ENCODE measurements at regions not wholly inside any gene's neighbourhood (a gene's known extent, or its start where the extent isn't known, plus 50 kb on each side); places are given as distances from the start of the nearest gene placed in this dataset.
"Not testable (repeated sequence)": the region's sequence is repeated elsewhere in the genome, so short reads cannot be mapped to it uniquely, and the experiment has no call there.

GRCh38 chr1:68723791-68724190 lies 226.9 kb upstream of the DEPDC1 start:
- H3K27me3 ChIP-seq (replicated peaks in 1 of 7), result no peaks in the 10 kb centered on the region
- 83 to 100% (median 100%) methylated on average over 1 of the region's 1 CpG for WGBS, 5 donors
- intact Hi-C loops (cut with DNase I; ENCODE audit: low total_unique reads), result no loop called here
- no peak overlapping the region for H3K4me3 ChIP-seq
- DNase-seq, result no peak
- no peak for TF ChIP-seq POLR2AphosphoS5 (IDR thresholded peaks at IDR 0.05)
- no peak for TF ChIP-seq CTCF (IDR thresholded peaks at IDR 0.05 in 8 of 11, conservative IDR thresholded peaks at IDR 0.05 in 3 of 11)
- TF ChIP-seq POLR2A (IDR thresholded peaks at IDR 0.05), result no peak
- no peaks in the 10 kb centered on the region for H3K4me1 ChIP-seq
- no peak overlapping the region for H3K27ac ChIP-seq
- H3K36me3 ChIP-seq, result no peaks in the 10 kb centered on the region
- peaks cover 0 to 7% (median 0%) of the 10 kb centered on the region in 8 donors for H3K9me3 ChIP-seq

DNA sequence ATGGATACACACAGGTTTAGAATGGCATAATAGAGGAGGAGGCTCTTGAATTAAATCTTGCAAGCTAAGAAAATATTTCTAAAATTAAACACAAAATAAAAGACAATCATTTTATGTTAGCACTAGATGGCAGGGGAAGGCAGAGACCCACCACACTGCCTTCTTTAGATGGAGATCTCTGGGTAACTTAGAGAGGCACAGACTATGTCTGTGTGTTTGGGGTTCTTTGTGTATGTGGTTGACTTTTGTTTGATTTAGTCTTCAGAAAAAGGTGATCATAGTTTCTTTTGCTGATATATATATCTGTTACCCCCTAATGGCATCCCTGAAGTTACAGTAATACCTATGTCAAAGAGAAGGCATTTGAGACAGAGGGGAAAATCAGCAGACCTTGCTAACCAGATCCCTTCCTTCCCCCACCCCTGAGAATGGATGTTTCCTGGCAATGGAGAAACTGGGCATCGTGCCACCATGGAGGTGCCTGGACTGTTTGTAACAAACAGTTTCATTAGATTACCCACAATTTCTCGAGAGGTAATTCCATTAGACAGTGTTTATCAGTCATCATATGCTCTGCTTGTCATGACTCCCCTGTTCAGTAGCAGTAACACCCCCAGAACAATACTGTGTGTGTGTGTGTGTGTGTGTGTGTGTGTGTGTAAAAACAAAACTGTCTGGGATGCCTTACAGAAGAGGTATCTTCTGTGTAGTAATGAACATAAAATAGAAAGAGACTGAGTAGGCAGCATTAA lies 228.3 kb upstream of the DEPDC1 start:
- Histone ChIP-seq H3K9me3 (no peaks in the 10 kb centered on the region), H3K36me3 (no peaks in the 10 kb centered on the region), H3K4me1 (no peaks in the 10 kb centered on the region), H3K4me3 (no peak overlapping the region), H3K27me3 (replicated peaks in 1 of 7) (no peaks in the 10 kb centered on the region), H3K27ac (no peak overlapping the region)
- DNase-seq, result no peak
- WGBS, 5 donors, result 10 to 43% (median 34%) methylated on average over 2 of the region's 2 CpGs
- TF ChIP-seq CTCF (IDR thresholded peaks at IDR 0.05 in 8 of 11, conservative IDR thresholded peaks at IDR 0.05 in 3 of 11) (no peak), POLR2A (IDR thresholded peaks at IDR 0.05) (no peak), POLR2AphosphoS5 (IDR thresholded peaks at IDR 0.05) (no peak)
- intact Hi-C loops (cut with DNase I; ENCODE audit: low total_unique reads), result no loop called here

DNA sequence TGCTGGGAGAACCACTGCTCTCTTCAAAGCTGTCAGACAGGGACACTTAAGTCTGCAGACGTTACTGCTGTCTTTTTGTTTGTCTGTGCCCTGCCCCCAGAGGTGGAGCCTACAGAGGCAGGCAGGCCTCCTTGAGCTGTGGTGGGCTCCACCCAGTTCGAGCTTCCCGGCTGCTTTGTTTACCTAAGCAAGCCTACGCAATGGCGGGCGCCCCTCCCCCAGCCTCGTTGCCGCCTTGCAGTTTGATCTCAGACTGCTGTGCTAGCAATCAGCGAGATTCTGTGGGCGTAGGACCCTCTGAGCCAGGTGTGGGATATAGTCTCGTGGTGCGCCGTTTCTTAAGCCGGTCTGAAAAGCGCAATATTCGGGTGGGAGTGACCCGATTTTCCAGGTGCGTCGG lies 242.6 kb upstream of the DEPDC1 start:
- H3K4me3 ChIP-seq; intact Hi-C loops (cut with DNase I; ENCODE audit: low total_unique reads); H3K27me3 ChIP-seq (replicated peaks in 1 of 7); H3K27ac ChIP-seq; DNase-seq; H3K4me1 ChIP-seq; H3K36me3 ChIP-seq: not testable (repeated sequence)
- WGBS, 5 donors, result 73 to 84% (median 78%) methylated on average over 7 to 15 of the region's 19 CpGs
- H3K9me3 ChIP-seq, result peaks cover 0 to 21% (median 10%) of the 10 kb centered on the region in 8 donors

DNA sequence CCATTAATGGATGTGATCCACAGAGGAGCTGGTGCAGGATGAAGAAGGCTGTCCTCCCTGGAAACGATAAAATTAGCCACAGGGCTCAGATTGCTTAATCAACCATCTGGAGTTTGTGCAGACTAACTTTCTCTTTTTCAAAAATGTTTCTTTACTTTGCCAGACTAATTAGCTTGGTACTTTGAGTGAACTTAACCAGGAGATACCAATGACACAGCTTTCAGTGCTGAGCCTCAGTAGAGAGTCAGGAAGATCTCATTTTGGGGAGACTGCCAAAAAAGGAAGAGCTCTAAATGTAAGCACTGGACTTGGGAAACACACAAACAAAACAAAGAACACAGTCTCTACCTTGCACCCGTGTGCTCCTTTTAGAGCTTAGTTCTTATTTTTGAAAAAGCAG lies 248.1 kb upstream of the DEPDC1 start:
- intact Hi-C loops (cut with DNase I; ENCODE audit: low total_unique reads), result no loop called here
- Histone ChIP-seq H3K4me1 (no peaks in the 10 kb centered on the region), H3K9me3 (peaks cover 0 to 26% (median 10%) of the 10 kb centered on the region in 8 donors), H3K27me3 (replicated peaks in 1 of 7) (no peaks in the 10 kb centered on the region), H3K4me3 (no peak overlapping the region), H3K36me3 (no peaks in the 10 kb centered on the region), H3K27ac (no peak overlapping the region)
- WGBS, 5 donors, result 53 to 67% (median 60%) methylated on average over 2 of the region's 2 CpGs
- DNase-seq, result no peak
- TF ChIP-seq POLR2A (IDR thresholded peaks at IDR 0.05) (no peak), POLR2AphosphoS5 (IDR thresholded peaks at IDR 0.05) (no peak), CTCF (IDR thresholded peaks at IDR 0.05 in 8 of 11, conservative IDR thresholded peaks at IDR 0.05 in 3 of 11) (no peak)
